Adrenal gland (tissue), 9 donors: ENCODE measurements at regions not wholly inside any gene's neighbourhood (a gene's known extent, or its start where the extent isn't known, plus 50 kb on each side); places are given as distances from the start of the nearest gene placed in this dataset.

Experiments used
- DNase-seq, 7 donors: peaks; one replicate each; pipeline ENCODE4 v3.0.0-alpha.2; 2019 to 2020
- H3K27ac ChIP-seq, 5 donors: fragments of 200-600 bp; sonication (generic) in 4 of 5; 1 replicate in 3 of 5; 2 replicates in 2 of 5; pipeline versions ENCODE4 v1.5.1 to v1.8.0; 2016 to 2020; ENCODE audit warnings: mild to moderate bottlenecking in 1 of 5
- H3K27me3 ChIP-seq: fragments of 200-600 bp; 2 replicates; pipeline ENCODE4 v1.8.0; 2021
- H3K36me3 ChIP-seq, 2 donors: fragments of 200-600 bp; replicated peaks in 1 of 2; 1 replicate in 1 of 2; 2 replicates in 1 of 2; pipeline versions ENCODE4 v1.5.1 to v1.8.0; 2018 to 2022
- H3K4me1 ChIP-seq, 2 donors: fragments of 200-600 bp; replicated peaks in 1 of 2; 1 replicate in 1 of 2; 2 replicates in 1 of 2; pipeline versions ENCODE4 v1.5.1 to v1.8.0; 2018 to 2021
- H3K4me3 ChIP-seq, 4 donors: fragments of 200-600 bp; sonication (generic) in 3 of 4; one replicate each; pipeline ENCODE4 v1.5.1; 2016 to 2018
- H3K9me3 ChIP-seq, 3 donors: fragments of 200-600 bp; sonication (generic) in 1 of 3; replicated peaks in 1 of 3; 1 replicate in 2 of 3; 2 replicates in 1 of 3; pipeline versions ENCODE4 v1.5.1 to v1.8.0; 2016 to 2021
- CTCF ChIP-seq, 6 experiments: fragments of 450-650 bp in 4 of 6; fragments of 200-600 bp in 2 of 6; sonication (generic) in 1 of 6; IDR thresholded peaks; 1 replicate in 5 of 6; 2 replicates in 1 of 6; pipeline versions ENCODE4 v1.5.1 to v1.8.0; 2016 to 2021; ENCODE audit warnings: antibody characterized with exemption in 6 of 6, mild to moderate bottlenecking in 2 of 6, moderate library complexity in 1 of 6
- POLR2A ChIP-seq, 2 donors: fragments of 450-650 bp; IDR thresholded peaks; one replicate each; pipeline ENCODE4 v1.6.1; 2017; ENCODE audit warnings: antibody characterized with exemption in 2 of 2, mild to moderate bottlenecking in 2 of 2, moderate library complexity in 1 of 2
- WGBS, 4 donors: extraction: QIAGEN DNeasy Blood & Tissue Kit in 2 of 4; methylation state at CpG; one replicate each; pipeline versions ENCODE4 v1.1.5 to v1.1.7; 2013 to 2017; 5-methylcytosine and 5-hydroxymethylcytosine counted together
- intact Hi-C, 2 donors: fragments of 100-400 bp; cut with DNase I; formaldehyde crosslinking; loops; one replicate each; pipeline versions ENCODE4 v1.14.1 to v1.15.0; 2022 to 2023
- donor health status: healthy with polysubstance abuse.
- donor health status: Bipolar disorder and iron deficiency.
- donor health status: DM: yes; HTN: yes; CAD: no.
- donor health status: DM: no; HTN: no; CAD: no.
- donor health status: DM: no; HTN: no; CAD: no.

GRCh38 chr3:28612232-28612631, 263.6 kb upstream of the AZI2 start:
- intact Hi-C loops = no loop called here
- TF ChIP-seq POLR2A (IDR thresholded peaks at IDR 0.05) = no peak
- TF ChIP-seq CTCF (IDR thresholded peaks at IDR 0.05) = no peak

GRCh38 chr3:28613511-28614106, 265.0 kb upstream of the AZI2 start:
- 91 to 94% (median 93%) methylated on average over 6 of the region's 6 CpGs for WGBS, 4 donors
- H3K4me1 ChIP-seq = no peaks in the 10 kb centered on the region
- DNase-seq = no peak

More at GRCh38 chr3:28612232-28612631, 263.6 kb upstream of the AZI2 start:
- DNase-seq = no peak
- H3K27ac ChIP-seq = no peak overlapping the region
- H3K4me1 ChIP-seq = no peaks in the 10 kb centered on the region
- no peaks in the 10 kb centered on the region for H3K36me3 ChIP-seq
- no peaks in the 10 kb centered on the region for H3K9me3 ChIP-seq
- H3K27me3 ChIP-seq = no peaks in the 10 kb centered on the region
- no peak overlapping the region for H3K4me3 ChIP-seq

GRCh38 chr3:28615071-28615470, 266.4 kb upstream of the AZI2 start:
- no peak for DNase-seq
- no peaks in the 10 kb centered on the region for H3K4me1 ChIP-seq
- H3K36me3 ChIP-seq = no peaks in the 10 kb centered on the region
- no peaks in the 10 kb centered on the region for H3K9me3 ChIP-seq
- TF ChIP-seq CTCF (IDR thresholded peaks at IDR 0.05) (no peak), POLR2A (IDR thresholded peaks at IDR 0.05) (no peak)
- H3K27ac ChIP-seq = no peak overlapping the region
- intact Hi-C loops = no loop called here
- 84 to 92% (median 91%) methylated on average over 5 of the region's 5 CpGs for WGBS, 4 donors
- no peaks in the 10 kb centered on the region for H3K27me3 ChIP-seq
- H3K4me3 ChIP-seq = no peak overlapping the region

More at GRCh38 chr3:28613511-28614106, 265.0 kb upstream of the AZI2 start:
- Histone ChIP-seq H3K27me3 (no peaks in the 10 kb centered on the region), H3K36me3 (no peaks in the 10 kb centered on the region), H3K9me3 (no peaks in the 10 kb centered on the region), H3K4me3 (no peak overlapping the region), H3K27ac (no peak overlapping the region)
- TF ChIP-seq POLR2A (IDR thresholded peaks at IDR 0.05) (no peak), CTCF (IDR thresholded peaks at IDR 0.05) (no peak)
- intact Hi-C loops = no loop called here

GRCh38 chr3:28615971-28616370, 267.3 kb upstream of the AZI2 start:
- no peak for DNase-seq
- WGBS, 4 donors = 78 to 86% (median 82%) methylated on average over 2 of the region's 2 CpGs
- Histone ChIP-seq H3K36me3 (no peaks in the 10 kb centered on the region), H3K27ac (no peak overlapping the region), H3K27me3 (no peaks in the 10 kb centered on the region), H3K4me1 (no peaks in the 10 kb centered on the region), H3K9me3 (no peaks in the 10 kb centered on the region), H3K4me3 (no peak overlapping the region)
- no peak for TF ChIP-seq POLR2A (IDR thresholded peaks at IDR 0.05)
- no peak for TF ChIP-seq CTCF (IDR thresholded peaks at IDR 0.05)
- intact Hi-C loops = no loop called here
